Breast epithelium (tissue), 3 donors: ENCODE measurements at regions not wholly inside any gene's neighbourhood (a gene's known extent, or its start where the extent isn't known, plus 50 kb on each side); places are given as distances from the start of the nearest gene placed in this dataset.

Experiments used
- CTCF ChIP-seq, 3 donors: fragments of 450-650 bp; IDR thresholded peaks; one replicate each; pipeline ENCODE4 v1.5.1; 2016 to 2017; ENCODE audit warnings: antibody characterized with exemption in 3 of 3, mild to moderate bottlenecking in 3 of 3, moderate library complexity in 3 of 3
- POLR2A ChIP-seq: fragments of 450-650 bp; IDR thresholded peaks from one replicate; pipeline ENCODE4 v1.6.1; 2016; ENCODE audit warnings: antibody characterized with exemption, mild to moderate bottlenecking, moderate library complexity

GRCh38 chr12:97184127-97184773 lies 277.2 kb downstream of the NEDD1 start:
- TF ChIP-seq CTCF (IDR thresholded peaks at IDR 0.05) (no peak), POLR2A (no peak)
